ENCODE measurements at regions not wholly inside any gene's neighbourhood (a gene's known extent, or its start where the extent isn't known, plus 50 kb on each side); places are given as distances from the start of the nearest gene placed in this dataset.

DNA sequence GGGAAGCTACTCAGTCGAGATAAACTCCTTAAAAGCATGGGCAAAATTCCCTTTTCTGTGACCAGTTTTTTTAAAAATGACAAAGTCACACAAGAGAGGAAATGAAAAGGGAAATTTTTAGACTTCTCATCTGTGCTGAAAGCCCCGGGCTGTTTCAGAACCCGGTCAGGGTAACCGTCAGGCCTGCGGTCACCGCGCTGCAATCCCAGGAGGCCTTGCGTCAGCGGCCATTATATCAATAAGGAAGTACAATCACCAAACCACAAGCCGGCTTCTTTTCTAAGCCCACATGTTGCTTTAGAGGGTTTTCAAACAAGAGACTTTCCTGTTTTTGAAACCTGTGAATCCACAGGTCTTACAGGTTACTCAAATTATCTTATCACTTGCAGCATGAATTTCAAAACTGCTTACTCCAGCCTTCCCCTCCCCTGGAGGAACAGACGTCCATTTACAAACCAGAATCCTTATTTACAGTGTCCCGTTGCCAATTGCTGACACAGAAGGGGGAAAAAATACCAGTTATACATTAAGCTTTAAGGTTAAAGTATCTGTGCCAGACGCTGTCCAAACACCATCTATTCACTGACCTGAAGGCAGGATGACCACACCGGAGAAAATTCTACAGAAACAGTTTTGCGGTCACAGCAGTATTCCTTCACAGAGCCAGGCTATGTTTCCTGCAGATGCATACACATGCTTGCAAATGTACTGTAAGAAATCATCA, 165.3 kb downstream of the TOMM20 start (continued):
- TF ChIP-seq ZNF639 (CRISPR knock-in tag; conservative IDR thresholded peaks at IDR 0.05) (no peak), ZNF615 (CRISPR knock-in tag; IDR thresholded peaks at IDR 0.05; ENCODE audit: borderline replicate concordance) (peak; percentile 43; the same call in 1 of the 2 replicates), KMT2A (CRISPR knock-in tag; IDR thresholded peaks at IDR 0.05) (no peak), NFYC (CRISPR knock-in tag; IDR thresholded peaks at IDR 0.05) (peak; percentile 45; the same call in 1 of the 2 replicates), ZFYVE20 (CRISPR knock-in tag; IDR thresholded peaks at IDR 0.05; ENCODE audit: borderline replicate concordance, low read depth) (no peak), ZNF296 (CRISPR knock-in tag; conservative IDR thresholded peaks at IDR 0.05) (no peak), ZBTB10 (CRISPR knock-in tag; IDR thresholded peaks at IDR 0.05; ENCODE audit: borderline replicate concordance) (0 out of 2 replicates have a peak, but pooled peaks have one; percentile 47), EP300 (IDR thresholded peaks at IDR 0.05; ENCODE audit: low read depth in 2 of 2, low read length in 2 of 2) (peak in 1 of 2 experiments; percentile 98; a peak in 2 of 4 replicates), EP300 (CRISPR knock-in tag; IDR thresholded peaks at IDR 0.05; ENCODE audit: borderline replicate concordance) (peak; percentile 93), MZF1 (CRISPR knock-in tag; IDR thresholded peaks at IDR 0.05; ENCODE audit: borderline replicate concordance) (no peak), ZNF672 (CRISPR knock-in tag; IDR thresholded peaks at IDR 0.05) (no peak), NAIF1 (CRISPR knock-in tag; IDR thresholded peaks at IDR 0.05; ENCODE audit: borderline replicate concordance) (0 out of 2 replicates have a peak, but pooled peaks have one; percentile 47), MIER3 (CRISPR knock-in tag; IDR thresholded peaks at IDR 0.05; ENCODE audit: borderline replicate concordance) (peak; percentile 59; the same call in 1 of the 2 replicates), ZNF329 (CRISPR knock-in tag; IDR thresholded peaks at IDR 0.05; ENCODE audit: low read depth) (no peak), GATAD2A (CRISPR knock-in tag; IDR thresholded peaks at IDR 0.05) (peak; percentile 94), EEA1 (CRISPR knock-in tag; IDR thresholded peaks at IDR 0.05; ENCODE audit: borderline replicate concordance) (no peak), BRF2 (CRISPR knock-in tag; IDR thresholded peaks at IDR 0.05) (peak; percentile 53), ZNF430 (CRISPR knock-in tag; IDR thresholded peaks at IDR 0.05) (0 out of 2 replicates have a peak, but pooled peaks have one; percentile 44), KDM2A (CRISPR knock-in tag; IDR thresholded peaks at IDR 0.05; ENCODE audit: borderline replicate concordance, low read depth) (peak; percentile 30; the same call in 1 of the 2 replicates), CC2D1A (CRISPR knock-in tag; IDR thresholded peaks at IDR 0.05) (no peak), ZMAT3 (CRISPR knock-in tag; conservative IDR thresholded peaks at IDR 0.05) (0 out of 2 replicates have a peak, but pooled peaks have one; percentile 15), TCF7L2 (IDR thresholded peaks at IDR 0.05; ENCODE audit: low read depth, low read length) (0 out of 2 replicates have a peak, but pooled peaks have one; percentile 16), ZNF180 (CRISPR knock-in tag; IDR thresholded peaks at IDR 0.05; ENCODE audit: borderline replicate concordance, low read depth) (no peak)
- TF ChIP-seq, protein P1, sequence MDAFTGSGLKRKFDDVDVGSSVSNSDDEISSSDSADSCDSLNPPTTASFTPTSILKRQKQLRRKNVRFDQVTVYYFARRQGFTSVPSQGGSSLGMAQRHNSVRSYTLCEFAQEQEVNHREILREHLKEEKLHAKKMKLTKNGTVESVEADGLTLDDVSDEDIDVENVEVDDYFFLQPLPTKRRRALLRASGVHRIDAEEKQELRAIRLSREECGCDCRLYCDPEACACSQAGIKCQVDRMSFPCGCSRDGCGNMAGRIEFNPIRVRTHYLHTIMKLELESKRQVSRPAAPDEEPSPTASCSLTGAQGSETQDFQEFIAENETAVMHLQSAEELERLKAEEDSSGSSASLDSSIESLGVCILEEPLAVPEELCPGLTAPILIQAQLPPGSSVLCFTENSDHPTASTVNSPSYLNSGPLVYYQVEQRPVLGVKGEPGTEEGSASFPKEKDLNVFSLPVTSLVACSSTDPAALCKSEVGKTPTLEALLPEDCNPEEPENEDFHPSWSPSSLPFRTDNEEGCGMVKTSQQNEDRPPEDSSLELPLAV (CRISPR knock-in tag; conservative IDR thresholded peaks at IDR 0.05; ENCODE audit: low read depth) = no peak
